ENCODE measurements at regions not wholly inside any gene's neighbourhood (a gene's known extent, or its start where the extent isn't known, plus 50 kb on each side); places are given as distances from the start of the nearest gene placed in this dataset.

GRCh38 chr13:90258129-90258528 lies 1089.4 kb upstream of the MIR17HG start:
- no peak for TF ChIP-seq GATA2 (IDR thresholded peaks at IDR 0.05; ENCODE audit: low read depth, low read length)
- no peak for TF ChIP-seq GATA3 (IDR thresholded peaks at IDR 0.05; ENCODE audit: low read depth, low read length)

Data from SH-SY5Y (cell line).